GM23338 (cell line): ENCODE measurements at regions not wholly inside any gene's neighbourhood (a gene's known extent, or its start where the extent isn't known, plus 50 kb on each side); places are given as distances from the start of the nearest gene placed in this dataset.

Source experiments
- ATAC-seq: fragments of 200-7000 bp; cut with Tn5 transposase; 3 replicates; pipeline ENCODE4 v1.9.1; 2020
- DNase-seq: peaks from one replicate; pipeline ENCODE4 v3.0.0-alpha.2; 2015; ENCODE audit warnings: low spot score
- H2AFZ ChIP-seq: fragments of 200-600 bp; sonication (generic); 2 replicates; pipeline ENCODE4 v1.8.0; 2016; ENCODE audit warnings: antibody characterized with exemption, mild to moderate bottlenecking, moderate library complexity
- H3F3A ChIP-seq: fragments of 200-600 bp; sonication (generic); replicated peaks from 2 replicates; pipeline ENCODE4 v1.8.0; 2017; ENCODE audit warnings: antibody characterized with exemption, mixed run types, low read depth
- H3K27ac ChIP-seq: fragments of 200-600 bp; sonication (generic); 2 replicates; pipeline ENCODE4 v1.6.1; 2016; ENCODE audit warnings: low read depth
- H3K27me3 ChIP-seq: fragments of 200-600 bp; sonication (generic); 2 replicates; pipeline ENCODE4 v1.8.0; 2016; ENCODE audit warnings: mild to moderate bottlenecking, mixed run types, moderate library complexity; ENCODE audit not compliant: insufficient read depth
- H3K36me3 ChIP-seq: fragments of 200-600 bp; sonication (generic); 2 replicates; pipeline ENCODE4 v1.8.0; 2016; ENCODE audit warnings: mild to moderate bottlenecking; ENCODE audit not compliant: insufficient read depth
- H3K4me1 ChIP-seq: fragments of 200-600 bp; sonication (generic); 2 replicates; pipeline ENCODE4 v1.8.0; 2016; ENCODE audit warnings: mild to moderate bottlenecking, moderate library complexity; ENCODE audit not compliant: insufficient read depth
- H3K4me2 ChIP-seq: fragments of 200-600 bp; sonication (generic); 2 replicates; pipeline ENCODE4 v1.7.1; 2017; ENCODE audit warnings: mixed run types
- H3K4me3 ChIP-seq: fragments of 200-600 bp; sonication (generic); 2 replicates; pipeline ENCODE4 v1.6.1; 2016; ENCODE audit warnings: mixed run types
- H3K79me2 ChIP-seq: fragments of 200-600 bp; sonication (generic); replicated peaks from 2 replicates; pipeline ENCODE4 v1.8.0; 2017; ENCODE audit warnings: mild to moderate bottlenecking; ENCODE audit not compliant: insufficient read depth
- H3K9me2 ChIP-seq: fragments of 200-600 bp; sonication (generic); 2 replicates; pipeline ENCODE4 v1.8.0; 2017; ENCODE audit not compliant: insufficient read depth
- H4K20me1 ChIP-seq: fragments of 200-600 bp; sonication (generic); replicated peaks from 2 replicates; pipeline ENCODE4 v1.8.0; 2017; ENCODE audit warnings: mild to moderate bottlenecking; ENCODE audit not compliant: insufficient read depth
- H3K27ac Mint-ChIP-seq: 2 replicates; pipeline ENCODE4 v1.8.0; 2020; ENCODE audit warnings: inconsistent platforms, mild to moderate bottlenecking, moderate library complexity, mixed read lengths
- H3K27me3 Mint-ChIP-seq: 3 replicates; pipeline ENCODE4 v1.8.0; 2022; ENCODE audit warnings: low read depth, mild to moderate bottlenecking, moderate library complexity, mixed read lengths, inconsistent platforms; ENCODE audit not compliant: insufficient read depth, poor library complexity
- H3K36me3 Mint-ChIP-seq: 3 replicates; pipeline ENCODE4 v1.8.0; 2021; ENCODE audit warnings: low read depth, mild to moderate bottlenecking, inconsistent platforms, moderate library complexity, mixed read lengths
- H3K4me1 Mint-ChIP-seq: 3 replicates; pipeline ENCODE4 v1.8.0; 2020; ENCODE audit warnings: mild to moderate bottlenecking, inconsistent platforms, mixed read lengths
- H3K4me3 Mint-ChIP-seq: 3 replicates; pipeline ENCODE4 v1.8.0; 2021; ENCODE audit warnings: moderate library complexity, mild to moderate bottlenecking, inconsistent platforms, mixed read lengths
- H3K9me3 Mint-ChIP-seq: 3 replicates; pipeline ENCODE4 v1.8.0; 2020; ENCODE audit warnings: moderate library complexity, mild to moderate bottlenecking, inconsistent platforms, mixed read lengths
- CREB1 ChIP-seq: fragments of 250-450 bp; sonication (Bioruptor Pico); IDR thresholded peaks from 2 replicates; pipeline ENCODE4 v1.5.0; 2020; ENCODE audit warnings: low read depth, mild to moderate bottlenecking, moderate library complexity
- CTCF ChIP-seq, 2 experiments: fragments of 200-600 bp in 1 of 2; sonication (generic) in 1 of 2; conservative IDR thresholded peaks; 2 replicates each; pipeline versions ENCODE4 v1.5.1 to v1.6.1; 2016 to 2017; ENCODE audit warnings: antibody characterized with exemption in 2 of 2, low read depth in 2 of 2, mild to moderate bottlenecking in 2 of 2, moderate library complexity in 1 of 2
- EZH2 ChIP-seq: fragments of 200-600 bp; sonication (generic); IDR thresholded peaks from one replicate; pipeline ENCODE4 v1.8.0; 2017; ENCODE audit warnings: antibody characterized with exemption, mild to moderate bottlenecking, low read depth; ENCODE audit not compliant: unreplicated experiment
- POLR2AphosphoS5 ChIP-seq: IDR thresholded peaks from 2 replicates; pipeline ENCODE4 v1.6.1; 2016; ENCODE audit warnings: antibody characterized with exemption, low read depth
- STAT1 ChIP-seq: IDR thresholded peaks from one replicate; pipeline ENCODE4 v1.6.1; 2016; ENCODE audit warnings: antibody characterized with exemption; ENCODE audit not compliant: unreplicated experiment
- ZNF114 ChIP-seq: fragments of 250-450 bp; sonication (Bioruptor Pico); IDR thresholded peaks from 2 replicates; pipeline ENCODE4 v1.5.0; 2020; ENCODE audit warnings: mild to moderate bottlenecking, moderate library complexity
- ZNF331 ChIP-seq: fragments of 250-450 bp; sonication (Bioruptor Pico); IDR thresholded peaks from 2 replicates; pipeline ENCODE4 v1.5.0; 2020; ENCODE audit warnings: low read depth, mild to moderate bottlenecking, moderate library complexity
- ZNF462 ChIP-seq: fragments of 250-450 bp; sonication (Bioruptor Pico); IDR thresholded peaks from 2 replicates; pipeline ENCODE4 v1.5.0; 2020; ENCODE audit warnings: mild to moderate bottlenecking, moderate library complexity

- TF ChIP-seq CTCF (conservative IDR thresholded peaks at IDR 0.05; ENCODE audit: low read depth in 2 of 2): no peak
- no peak for TF ChIP-seq POLR2AphosphoS5
- TF ChIP-seq STAT1: no peak
- no peak for TF ChIP-seq ZNF114
These were observed 372.7 kb upstream of the AKR1E2 start (continued) for GRCh38 chr10:4453276-4453675.

GRCh38 chr10:4450981-4451908 lies 374.8 kb upstream of the AKR1E2 start:
- ATAC-seq (no peak), DNase-seq (peak; percentile 18)
- Histone ChIP-seq H3K27me3 (no peaks in the 10 kb centered on the region), H4K20me1 (no peaks in the 10 kb centered on the region), H3K4me1 (peaks cover 12% of the 10 kb centered on the region), H3K4me3 (no peak overlapping the region), H2AFZ (peak overlapping the region; percentile 83), H3K36me3 (no peaks in the 10 kb centered on the region), H3F3A (no peaks in the 10 kb centered on the region), H3K79me2 (no peaks in the 10 kb centered on the region), H3K4me2 (peak overlapping the region; percentile 52), H3K27ac (no peak overlapping the region), H3K9me2 (peaks cover 3% of the 10 kb centered on the region; the same call in 1 of the 2 replicates)
- H3K27ac Mint-ChIP-seq: peak overlapping the region; percentile 4; the same call in 1 of the 2 replicates
- H3K4me3 Mint-ChIP-seq: no peak overlapping the region
- peaks cover 12% of the 10 kb centered on the region for H3K4me1 Mint-ChIP-seq
- no peaks in the 10 kb centered on the region for H3K36me3 Mint-ChIP-seq
- TF ChIP-seq EZH2: no peak
- H3K27me3 Mint-ChIP-seq: no peaks in the 10 kb centered on the region
- H3K9me3 Mint-ChIP-seq: no peaks in the 10 kb centered on the region

- H4K20me1 ChIP-seq: no peaks in the 10 kb centered on the region
- H3K9me3 Mint-ChIP-seq: no peaks in the 10 kb centered on the region
- no peak overlapping the region for H2AFZ ChIP-seq
- H3K4me3 Mint-ChIP-seq: no peak overlapping the region
- H3K4me2 ChIP-seq: no peak overlapping the region
- H3K36me3 ChIP-seq: no peaks in the 10 kb centered on the region
- no peaks in the 10 kb centered on the region for H3F3A ChIP-seq
- H3K36me3 Mint-ChIP-seq: no peaks in the 10 kb centered on the region
- H3K27ac ChIP-seq: no peak overlapping the region
- ATAC-seq (no peak), DNase-seq (no peak)
- H3K27me3 ChIP-seq: no peaks in the 10 kb centered on the region
- H3K27ac Mint-ChIP-seq: no peak overlapping the region
- 0 out of 2 replicates have a peak, but pooled peaks cover 3% of the 10 kb centered on the region for H3K9me2 ChIP-seq
- peaks cover 12% of the 10 kb centered on the region for H3K4me1 ChIP-seq
- no peak overlapping the region for H3K4me3 ChIP-seq
- H3K4me1 Mint-ChIP-seq: peaks cover 12% of the 10 kb centered on the region
- H3K79me2 ChIP-seq: no peaks in the 10 kb centered on the region
- H3K27me3 Mint-ChIP-seq: no peaks in the 10 kb centered on the region
- no peak for TF ChIP-seq ZNF331
- TF ChIP-seq CREB1 (CRISPR knock-in tag): no peak
- no peak for TF ChIP-seq ZNF462 (CRISPR knock-in tag)
These were observed 375.8 kb upstream of the AKR1E2 start for GRCh38 chr10:4450169-4450568.
